Hepatocyte (in vitro differentiated cells): ENCODE measurements at regions not wholly inside any gene's neighbourhood (a gene's known extent, or its start where the extent isn't known, plus 50 kb on each side); places are given as distances from the start of the nearest gene placed in this dataset.

ENCODE experiments used
- EZH2 ChIP-seq: fragments of 200-600 bp; sonication (generic); IDR thresholded peaks from 2 replicates; pipeline ENCODE4 v1.6.1; 2016; ENCODE audit warnings: antibody characterized with exemption, mild to moderate bottlenecking, borderline replicate concordance
- TF ChIP-seq, protein P1 (sequence below): fragments of 200-600 bp; sonication (generic); IDR thresholded peaks from 2 replicates; pipeline ENCODE4 v1.5.1; 2016; ENCODE audit warnings: antibody characterized with exemption, mild to moderate bottlenecking; ENCODE audit not compliant: poor library complexity

- TF ChIP-seq, protein P1, sequence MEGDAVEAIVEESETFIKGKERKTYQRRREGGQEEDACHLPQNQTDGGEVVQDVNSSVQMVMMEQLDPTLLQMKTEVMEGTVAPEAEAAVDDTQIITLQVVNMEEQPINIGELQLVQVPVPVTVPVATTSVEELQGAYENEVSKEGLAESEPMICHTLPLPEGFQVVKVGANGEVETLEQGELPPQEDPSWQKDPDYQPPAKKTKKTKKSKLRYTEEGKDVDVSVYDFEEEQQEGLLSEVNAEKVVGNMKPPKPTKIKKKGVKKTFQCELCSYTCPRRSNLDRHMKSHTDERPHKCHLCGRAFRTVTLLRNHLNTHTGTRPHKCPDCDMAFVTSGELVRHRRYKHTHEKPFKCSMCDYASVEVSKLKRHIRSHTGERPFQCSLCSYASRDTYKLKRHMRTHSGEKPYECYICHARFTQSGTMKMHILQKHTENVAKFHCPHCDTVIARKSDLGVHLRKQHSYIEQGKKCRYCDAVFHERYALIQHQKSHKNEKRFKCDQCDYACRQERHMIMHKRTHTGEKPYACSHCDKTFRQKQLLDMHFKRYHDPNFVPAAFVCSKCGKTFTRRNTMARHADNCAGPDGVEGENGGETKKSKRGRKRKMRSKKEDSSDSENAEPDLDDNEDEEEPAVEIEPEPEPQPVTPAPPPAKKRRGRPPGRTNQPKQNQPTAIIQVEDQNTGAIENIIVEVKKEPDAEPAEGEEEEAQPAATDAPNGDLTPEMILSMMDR, result no peak
- TF ChIP-seq EZH2, result no peak
These were observed 62.9 kb upstream of the ERG start for GRCh38 chr21:38561205-38561604.
